GM12872 (cell line): ENCODE measurements at regions not wholly inside any gene's neighbourhood (a gene's known extent, or its start where the extent isn't known, plus 50 kb on each side); places are given as distances from the start of the nearest gene placed in this dataset.

Experiments used
- TF ChIP-seq, protein P1 (sequence below): IDR thresholded peaks from 3 replicates; pipeline ENCODE4 v1.5.1; 2011; ENCODE audit warnings: low read depth, mild to moderate bottlenecking, low read length, moderate library complexity; ENCODE audit not compliant: insufficient read depth

DNA sequence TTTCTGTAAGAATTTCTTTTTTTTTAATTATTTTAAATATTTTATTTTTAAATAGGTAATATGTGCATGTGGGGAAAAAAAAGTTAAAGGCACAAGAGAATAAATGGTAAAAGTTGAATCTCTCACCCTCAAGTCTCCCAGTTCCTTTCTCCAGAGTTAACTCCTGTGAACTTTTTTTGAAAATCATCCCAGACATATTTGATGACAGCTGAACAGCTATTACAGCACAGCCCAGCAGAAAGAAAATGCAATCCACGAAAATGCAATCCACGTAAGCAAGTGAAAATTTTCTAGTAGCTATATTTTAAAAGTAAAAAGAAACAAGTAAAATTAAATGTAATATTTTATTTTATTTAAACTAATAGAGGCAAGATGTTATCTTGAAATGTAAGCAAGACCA, 310.0 kb upstream of the RUNX1 start:
- TF ChIP-seq, protein P1, sequence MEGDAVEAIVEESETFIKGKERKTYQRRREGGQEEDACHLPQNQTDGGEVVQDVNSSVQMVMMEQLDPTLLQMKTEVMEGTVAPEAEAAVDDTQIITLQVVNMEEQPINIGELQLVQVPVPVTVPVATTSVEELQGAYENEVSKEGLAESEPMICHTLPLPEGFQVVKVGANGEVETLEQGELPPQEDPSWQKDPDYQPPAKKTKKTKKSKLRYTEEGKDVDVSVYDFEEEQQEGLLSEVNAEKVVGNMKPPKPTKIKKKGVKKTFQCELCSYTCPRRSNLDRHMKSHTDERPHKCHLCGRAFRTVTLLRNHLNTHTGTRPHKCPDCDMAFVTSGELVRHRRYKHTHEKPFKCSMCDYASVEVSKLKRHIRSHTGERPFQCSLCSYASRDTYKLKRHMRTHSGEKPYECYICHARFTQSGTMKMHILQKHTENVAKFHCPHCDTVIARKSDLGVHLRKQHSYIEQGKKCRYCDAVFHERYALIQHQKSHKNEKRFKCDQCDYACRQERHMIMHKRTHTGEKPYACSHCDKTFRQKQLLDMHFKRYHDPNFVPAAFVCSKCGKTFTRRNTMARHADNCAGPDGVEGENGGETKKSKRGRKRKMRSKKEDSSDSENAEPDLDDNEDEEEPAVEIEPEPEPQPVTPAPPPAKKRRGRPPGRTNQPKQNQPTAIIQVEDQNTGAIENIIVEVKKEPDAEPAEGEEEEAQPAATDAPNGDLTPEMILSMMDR, result no peak

DNA sequence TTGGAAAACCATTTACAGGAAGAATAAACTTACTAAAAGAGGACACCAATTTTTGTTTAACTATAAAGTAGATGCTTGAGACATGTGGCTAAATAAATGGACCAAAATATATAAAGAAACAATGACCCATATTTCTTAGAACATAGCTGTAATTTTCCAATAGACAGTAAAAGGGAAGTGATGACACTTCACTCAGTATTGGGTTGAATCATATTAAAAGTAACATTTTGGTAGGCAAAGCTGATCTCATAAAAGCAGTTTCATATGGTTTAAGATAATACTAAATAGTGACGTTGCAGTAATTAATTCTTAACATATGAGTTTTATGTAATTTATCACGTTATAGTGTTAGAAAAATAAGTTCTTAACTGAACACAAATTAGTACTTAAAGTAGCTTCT, 308.9 kb upstream of the RUNX1 start:
- TF ChIP-seq, protein P1, result no peak

GRCh38 chr21:35357041-35357780, 308.1 kb upstream of the RUNX1 start:
- TF ChIP-seq, protein P1, result no peak

DNA sequence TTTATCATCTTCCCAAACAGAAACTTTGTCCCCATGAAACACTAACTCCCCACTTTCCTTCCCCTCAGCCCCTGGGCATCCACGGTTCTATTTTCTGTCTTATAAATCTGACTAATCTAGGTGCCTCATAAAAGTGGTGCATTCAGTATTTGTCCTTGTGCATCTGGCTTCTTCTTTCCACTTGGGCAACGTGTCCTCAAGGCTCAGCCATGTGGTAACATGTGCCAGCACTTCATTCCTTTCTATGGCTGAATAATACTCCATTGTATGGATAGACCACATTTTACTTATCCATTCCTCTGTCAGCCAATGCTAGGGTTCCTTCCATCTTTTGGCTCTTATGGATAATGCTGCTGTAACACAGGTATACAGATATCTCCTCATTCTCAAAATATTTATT, 305.0 kb upstream of the RUNX1 start:
- TF ChIP-seq, protein P1, result no peak

- TF ChIP-seq, protein P1, result no peak
Measured at GRCh38 chr21:35352793-35353192, 303.7 kb upstream of the RUNX1 start.

GRCh38 chr21:35352066-35352770, 303.1 kb upstream of the RUNX1 start:
- TF ChIP-seq, protein P1, result no peak

- TF ChIP-seq, protein P1, result no peak
Measured at GRCh38 chr21:35351434-35351833, 302.3 kb upstream of the RUNX1 start.
